Pulmonary artery endothelial cell (primary cell): ENCODE measurements at regions not wholly inside any gene's neighbourhood (a gene's known extent, or its start where the extent isn't known, plus 50 kb on each side); places are given as distances from the start of the nearest gene placed in this dataset.
"Not testable (repeated sequence)": the region's sequence is repeated elsewhere in the genome, so short reads cannot be mapped to it uniquely, and the experiment has no call there.

ENCODE experiments used
- DNase-seq: peaks from one replicate; pipeline ENCODE4 v3.0.0-alpha.2; 2011; ENCODE audit warnings: low read depth, low spot score

DNA sequence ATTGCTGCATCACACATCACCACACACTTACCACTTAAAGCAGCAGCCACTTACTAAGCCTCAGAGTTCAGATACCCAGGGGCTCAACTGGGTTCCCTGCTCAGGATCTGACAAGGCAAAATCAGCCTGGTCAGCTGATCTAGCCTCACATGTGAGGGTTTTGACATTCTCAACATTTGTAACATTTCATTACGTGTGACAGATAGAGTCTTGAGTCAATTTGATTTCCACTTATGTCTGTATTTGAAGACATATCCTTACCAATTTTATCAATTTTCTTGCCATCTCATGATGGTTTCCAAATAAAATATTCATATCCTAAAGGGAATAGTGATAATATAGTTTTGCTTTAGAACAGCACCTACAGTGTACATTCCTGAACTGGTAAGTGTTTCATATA lies 494.7 kb upstream of the PFKP start:
- no peak for DNase-seq

DNA sequence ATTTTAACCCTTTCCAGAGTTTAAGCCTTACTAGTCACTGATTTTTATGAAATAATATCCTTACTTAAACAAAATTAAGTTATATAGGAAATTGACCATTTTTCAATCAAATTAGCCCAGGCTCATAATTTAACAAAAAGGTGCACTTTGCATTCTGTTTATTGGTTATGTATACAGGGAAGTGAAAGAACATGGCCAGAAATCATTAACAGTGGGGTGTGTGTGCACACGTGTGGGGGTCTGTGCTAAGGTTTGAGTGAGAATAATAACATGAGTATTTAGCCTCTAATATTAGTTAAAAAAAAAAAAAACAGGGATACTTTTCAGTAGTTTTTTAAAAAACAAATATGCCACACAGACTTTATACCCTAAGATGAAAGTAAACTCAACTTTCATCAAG lies 510.5 kb upstream of the PFKP start:
- DNase-seq: no peak

DNA sequence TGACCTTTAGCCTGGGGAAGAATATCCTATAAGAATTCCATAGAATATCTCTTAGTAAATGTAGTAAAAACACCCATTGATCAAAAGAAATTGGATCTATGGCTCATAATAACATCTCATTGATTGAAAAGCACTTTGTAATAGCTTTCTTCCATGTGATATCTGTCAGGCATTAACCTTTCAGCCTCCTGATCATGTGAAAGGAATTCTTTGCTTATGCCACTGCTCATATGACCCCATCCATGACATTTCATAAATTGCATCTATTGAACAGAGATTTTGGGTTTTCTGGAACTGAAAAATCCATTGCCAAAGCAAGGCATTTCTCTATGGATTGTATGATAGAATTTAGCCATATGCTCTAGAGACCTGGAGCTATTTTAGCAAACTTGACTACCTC lies 519.3 kb upstream of the PFKP start:
- DNase-seq: no peak

DNA sequence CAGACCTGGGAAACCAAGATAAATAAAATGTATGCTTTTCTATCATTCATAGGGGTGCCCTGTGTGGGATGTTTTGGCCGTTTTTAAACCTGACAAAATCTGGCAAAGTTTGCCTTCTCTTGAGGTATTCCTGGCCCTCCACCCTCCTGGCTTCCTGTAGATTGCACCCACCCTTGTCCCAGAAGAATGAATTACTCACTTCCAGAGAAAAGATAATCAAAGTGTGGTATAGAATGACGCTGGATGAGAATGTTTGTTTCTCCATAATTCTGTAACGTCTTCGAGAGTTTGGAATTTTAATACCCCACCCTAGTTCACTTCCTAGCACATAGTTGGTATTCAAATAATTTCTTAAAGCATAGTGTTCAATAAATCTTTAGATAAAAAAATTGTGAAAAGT lies 519.7 kb upstream of the PFKP start:
- no peak for DNase-seq

DNA sequence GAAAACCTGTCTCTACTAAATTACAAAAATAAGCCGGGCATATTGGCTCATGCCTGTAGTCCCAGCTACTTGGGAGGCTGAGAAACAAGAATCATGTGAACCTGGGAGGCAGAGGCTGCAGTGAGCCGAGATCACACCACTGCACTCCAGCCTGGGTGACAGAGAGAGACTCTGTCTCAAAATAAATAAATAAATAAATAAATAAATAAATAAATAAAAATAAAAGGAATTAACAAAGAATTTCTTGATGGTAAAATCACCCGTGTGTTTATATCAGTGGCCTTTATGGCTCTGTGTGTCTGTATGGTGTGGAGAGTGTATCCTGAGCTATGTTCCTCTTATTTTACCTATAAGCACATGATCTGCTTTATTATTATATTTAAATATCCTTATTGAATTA lies 520.5 kb upstream of the PFKP start:
- not testable (repeated sequence) for DNase-seq

DNA sequence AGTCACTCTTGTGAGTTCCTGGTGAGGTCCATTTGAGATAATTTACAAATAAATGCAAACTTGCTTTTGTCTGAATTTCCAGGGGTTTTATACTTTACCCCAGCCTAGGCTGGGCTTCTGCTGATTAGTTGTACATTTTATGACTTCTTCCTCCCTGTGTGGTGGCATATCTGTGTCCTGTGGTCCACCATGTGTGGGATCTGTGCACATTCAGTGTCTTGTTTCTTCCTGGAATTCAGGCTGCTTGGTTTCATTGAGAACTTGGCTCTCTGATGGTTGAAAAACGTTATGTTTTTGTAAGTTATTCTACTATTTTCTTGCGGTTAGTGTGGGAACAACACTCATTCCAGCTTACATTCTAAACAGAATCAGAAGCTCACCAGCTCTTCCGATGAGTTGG lies 523.4 kb upstream of the PFKP start:
- DNase-seq: no peak

DNA sequence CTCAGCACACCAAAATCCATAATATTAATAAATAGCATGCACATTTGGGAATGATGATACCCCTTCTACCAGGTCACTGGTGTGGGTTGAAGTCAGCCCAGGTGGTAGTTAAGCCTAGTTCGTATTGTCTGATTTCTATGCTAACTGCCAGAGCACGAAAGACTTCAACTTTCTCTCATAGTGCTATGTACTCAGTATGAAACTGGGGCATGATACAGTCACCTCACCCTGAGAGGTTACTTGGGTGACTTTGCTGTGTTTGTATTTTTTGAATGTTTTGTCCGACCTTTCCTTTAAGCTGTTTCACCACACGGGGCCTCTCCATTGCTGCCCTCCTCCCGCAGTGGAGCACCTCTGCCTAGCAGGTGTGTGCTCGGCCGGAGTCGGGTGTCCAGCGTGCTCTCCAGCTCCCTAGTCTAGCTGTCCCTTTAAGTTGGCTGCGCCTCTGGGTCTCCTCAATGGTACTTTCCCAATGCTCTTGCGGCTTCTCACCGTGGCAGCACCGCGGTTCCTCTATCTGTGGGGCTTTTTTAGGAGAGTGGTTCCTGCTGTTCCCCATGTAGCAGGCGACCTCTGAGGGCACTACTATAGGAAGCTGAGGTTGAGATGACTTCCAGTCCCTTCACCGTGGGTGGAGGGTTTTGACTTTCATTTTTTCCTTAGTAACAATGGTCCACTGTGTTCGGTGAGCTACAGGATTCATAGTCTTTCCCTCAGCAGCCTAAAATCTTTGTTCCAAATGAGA lies 524.0 kb upstream of the PFKP start:
- DNase-seq: no peak

DNA sequence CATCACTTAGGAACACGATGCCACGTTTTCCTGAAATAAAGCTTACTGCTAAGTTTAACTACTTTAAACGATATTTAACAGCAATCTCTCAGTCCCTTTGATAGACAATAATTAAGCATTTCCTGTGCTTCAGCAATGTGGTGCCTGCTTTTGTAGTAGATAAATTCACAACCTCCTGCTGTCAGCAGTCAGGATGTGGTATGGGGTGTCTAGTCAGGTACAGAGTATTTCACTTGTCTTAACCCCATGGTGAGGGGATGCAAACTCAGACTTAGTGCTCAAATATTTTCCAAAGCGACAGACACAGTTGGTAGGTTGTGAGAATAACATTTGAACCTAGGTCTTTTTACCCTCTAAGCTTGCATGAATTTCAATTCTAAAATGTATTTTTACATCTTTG lies 526.2 kb upstream of the PFKP start:
- DNase-seq: no peak

DNA sequence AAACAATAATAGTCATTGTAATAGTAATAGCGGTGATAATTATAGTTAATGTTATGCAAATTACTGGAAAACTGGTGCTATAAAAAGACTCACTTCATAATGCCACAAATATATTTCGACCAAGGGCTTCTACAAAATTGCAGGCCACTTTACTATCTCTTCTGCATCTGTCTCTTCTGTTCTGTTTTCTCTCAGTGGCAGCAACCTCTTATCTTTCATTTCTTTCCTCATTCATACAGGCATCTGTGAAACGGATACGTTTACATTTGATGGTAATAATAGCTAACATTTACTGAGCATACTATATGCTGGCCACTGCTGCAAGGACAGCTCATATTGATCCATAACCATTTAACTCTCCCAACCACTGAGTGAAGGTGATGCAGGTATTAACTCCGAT lies 537.4 kb upstream of the PFKP start:
- DNase-seq: no peak

DNA sequence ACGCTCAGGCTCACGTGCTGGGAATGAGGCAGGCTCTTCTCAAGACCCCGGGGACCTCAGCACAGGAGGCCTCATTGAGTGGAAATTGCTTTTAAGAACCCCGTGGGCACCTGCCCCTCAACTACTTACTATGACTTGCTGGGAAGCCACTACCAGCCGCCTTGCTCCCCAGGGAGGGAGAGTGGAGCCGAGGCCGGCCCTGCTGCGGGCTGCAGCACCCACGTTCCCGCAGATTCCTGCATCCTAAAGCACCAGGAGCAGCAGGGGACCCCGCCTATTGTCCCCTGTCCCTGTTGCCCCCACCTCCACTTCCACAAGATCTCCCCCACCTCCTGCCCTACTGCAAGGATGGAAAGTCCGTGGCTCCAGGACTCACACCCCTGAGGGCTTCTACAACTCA lies 541.6 kb upstream of the PFKP start:
- DNase-seq: no peak

DNA sequence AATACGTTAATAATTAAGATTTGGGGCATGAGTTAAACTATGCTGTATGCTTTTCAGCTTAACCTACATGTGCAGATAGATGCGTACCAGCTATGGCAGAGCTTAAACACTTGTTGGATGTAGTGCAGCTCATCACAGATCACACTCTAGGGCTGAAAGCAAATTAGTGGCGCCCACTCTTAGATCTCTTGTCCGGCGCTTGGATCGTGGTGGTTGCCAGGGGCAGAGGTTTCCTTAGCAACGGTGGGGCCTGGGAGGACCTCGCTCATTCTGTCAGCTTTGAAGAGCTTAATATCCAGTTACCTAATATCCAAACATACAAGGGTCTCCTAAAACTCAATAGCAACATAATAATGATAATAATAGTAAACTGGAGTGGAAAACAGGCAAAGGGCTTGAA lies 548.2 kb upstream of the PFKP start:
- no peak for DNase-seq

DNA sequence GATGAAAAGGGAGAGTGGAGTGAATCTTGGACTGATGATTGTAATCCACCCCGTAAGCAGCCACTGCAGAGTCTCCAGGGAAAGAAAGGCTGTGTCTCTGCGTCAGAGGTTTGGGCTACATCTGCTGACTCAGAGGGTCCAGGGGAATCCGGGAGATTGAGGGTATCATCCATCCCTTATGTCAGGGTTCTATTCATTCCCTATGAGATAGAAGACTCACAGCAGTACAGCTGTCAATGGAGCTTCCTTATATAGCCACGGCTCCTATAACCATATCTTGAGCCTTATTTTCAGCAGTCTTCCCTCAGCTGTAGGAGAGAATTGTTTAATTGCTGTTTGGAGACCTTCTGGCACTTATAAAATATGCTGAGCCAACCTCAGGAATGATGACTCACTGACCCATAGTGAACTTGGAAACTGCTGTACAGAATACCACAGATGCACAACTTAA lies 558.2 kb upstream of the PFKP start:
- no peak for DNase-seq

DNA sequence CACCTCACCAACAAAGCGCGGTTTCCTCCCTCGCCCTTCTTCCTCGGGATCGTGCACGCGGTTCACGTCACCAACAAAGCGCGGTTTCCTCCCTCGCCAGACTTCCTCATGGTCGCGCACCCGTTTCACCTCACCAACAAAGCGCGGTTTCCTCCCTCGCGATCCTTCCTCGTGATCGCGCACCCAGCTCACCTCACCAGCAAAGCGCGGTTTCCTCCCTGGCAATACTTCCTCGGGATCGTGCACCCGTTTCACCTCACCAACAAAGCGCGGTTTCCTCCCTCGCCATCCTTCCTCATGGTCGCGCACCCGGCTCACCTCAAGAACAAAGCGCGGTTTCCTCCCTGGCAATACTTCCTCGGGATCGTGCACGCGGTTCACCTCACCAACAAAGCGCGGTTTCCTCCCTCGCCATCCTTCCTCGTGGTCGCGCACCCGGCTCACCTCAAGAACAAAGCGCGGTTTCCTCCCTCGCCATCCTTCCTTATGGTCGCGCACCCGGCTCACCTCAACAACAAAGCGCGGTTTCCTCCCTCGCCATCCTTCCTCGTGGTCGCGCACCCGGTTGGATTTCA lies 565.9 kb upstream of the PFKP start:
- not testable (repeated sequence) for DNase-seq

DNA sequence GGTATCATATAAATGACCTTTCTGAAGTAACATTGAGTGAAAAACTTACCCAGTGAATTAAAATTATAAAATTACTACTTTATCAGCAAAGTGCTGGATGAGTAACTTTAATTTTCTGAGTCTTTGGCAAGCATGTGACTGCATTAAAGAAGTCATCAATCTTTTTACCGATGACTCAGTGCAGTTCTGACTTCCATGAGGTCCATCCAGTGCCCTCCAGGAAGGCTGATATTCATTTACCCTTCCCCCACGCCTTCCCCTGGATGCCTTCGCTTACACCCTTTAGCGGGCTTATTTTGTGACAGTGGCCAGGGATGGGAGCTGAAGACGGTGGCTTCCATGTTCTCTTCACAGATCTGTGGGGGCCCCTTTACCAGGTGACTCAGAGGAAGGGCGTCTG lies 572.9 kb upstream of the PFKP start:
- DNase-seq: no peak

DNA sequence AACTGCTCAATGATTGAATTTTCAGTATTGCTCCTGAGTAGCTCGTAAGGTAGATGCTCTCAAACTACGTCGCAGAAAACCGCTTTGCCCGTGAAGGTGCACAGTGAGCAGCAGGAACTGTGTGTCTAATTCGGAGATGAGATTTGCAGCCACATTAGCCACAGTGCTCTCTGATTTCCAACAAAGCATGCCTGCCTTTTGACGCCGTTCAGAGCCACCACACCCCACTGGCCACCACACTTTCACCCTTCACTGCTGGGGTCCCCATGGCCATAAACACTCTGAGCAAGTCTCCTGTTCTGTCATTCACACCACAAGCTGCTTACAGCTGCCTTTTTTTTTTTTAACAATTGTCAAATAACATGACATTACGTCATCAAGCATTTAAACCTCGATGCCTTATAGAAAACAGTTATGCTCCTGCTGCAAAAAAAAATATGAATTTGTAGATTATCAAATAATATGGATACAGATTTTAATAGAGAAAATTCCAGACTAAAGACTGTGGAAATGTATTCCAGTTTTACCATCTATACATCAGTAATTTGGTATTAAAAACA lies 578.8 kb upstream of the PFKP start:
- no peak for DNase-seq

DNA sequence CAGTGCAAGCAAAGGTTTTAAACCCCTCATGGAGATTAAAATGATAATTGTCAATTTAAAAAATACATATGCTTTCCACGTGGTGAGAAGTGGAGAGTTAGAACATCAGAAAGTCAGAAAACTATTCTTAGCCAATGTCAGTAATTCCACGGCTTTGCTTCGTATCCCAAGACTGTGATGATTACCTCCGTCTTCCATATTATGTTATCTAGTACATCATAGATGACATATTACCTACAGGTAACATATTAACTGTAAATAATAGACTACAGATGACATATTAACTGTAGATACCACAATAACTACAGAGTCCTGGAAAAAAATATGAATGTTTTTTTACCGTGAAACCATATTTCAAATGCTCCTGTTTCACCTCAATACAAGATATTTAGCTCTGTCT lies 579.4 kb upstream of the PFKP start:
- no peak for DNase-seq

DNA sequence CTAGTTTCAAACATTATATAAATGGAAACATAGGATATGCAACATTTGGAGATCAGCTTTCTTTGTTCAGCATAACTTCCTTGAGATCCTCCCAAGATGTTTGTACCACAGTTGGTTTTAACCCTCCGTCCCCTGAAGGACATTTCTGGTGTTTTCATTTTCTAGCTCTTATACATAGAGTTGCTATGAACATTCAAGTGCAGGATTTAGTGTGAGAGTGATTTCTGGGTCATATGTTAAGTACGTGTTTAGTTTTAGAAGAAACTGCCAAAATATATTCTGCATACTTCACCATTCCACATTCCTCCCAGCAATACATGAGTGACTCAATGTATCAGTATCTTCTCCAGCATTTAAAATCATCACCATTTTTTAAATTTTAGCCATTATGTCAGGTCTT lies 588.7 kb upstream of the PFKP start:
- DNase-seq: no peak

DNA sequence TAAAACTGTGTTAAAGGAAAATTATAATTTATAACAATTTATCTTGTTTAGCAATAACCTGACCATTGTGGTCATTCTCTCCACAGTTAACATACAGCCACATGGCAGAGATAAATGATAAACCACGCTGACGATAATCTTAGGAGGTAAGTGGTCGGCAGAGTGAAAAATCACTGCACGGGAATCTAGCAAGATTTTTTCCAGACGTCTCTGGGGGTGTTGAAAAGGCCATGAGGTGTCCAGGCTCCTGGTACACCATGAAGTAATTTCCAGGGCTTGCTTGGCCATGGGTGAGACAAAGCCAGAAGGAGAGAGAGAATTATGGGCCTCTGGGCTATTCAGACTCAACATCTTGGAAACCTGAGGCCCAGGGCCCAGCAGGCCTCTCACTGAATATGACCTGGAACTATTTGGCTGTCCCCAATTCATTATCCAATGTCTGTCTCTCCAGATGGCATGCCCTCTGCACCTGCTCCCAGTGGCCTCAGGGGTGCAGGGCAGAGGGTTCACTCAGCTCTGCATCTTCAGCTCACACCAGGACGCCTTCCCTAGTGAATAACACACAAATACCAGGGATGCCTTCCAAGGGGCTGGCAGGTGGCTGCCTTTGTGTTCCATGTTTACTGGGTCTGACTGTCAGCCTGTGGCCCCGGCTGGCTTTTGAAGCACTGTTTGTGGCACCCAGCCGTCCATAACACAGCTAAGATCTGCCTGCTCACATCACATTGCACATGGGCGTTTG lies 590.4 kb upstream of the PFKP start:
- no peak for DNase-seq

DNA sequence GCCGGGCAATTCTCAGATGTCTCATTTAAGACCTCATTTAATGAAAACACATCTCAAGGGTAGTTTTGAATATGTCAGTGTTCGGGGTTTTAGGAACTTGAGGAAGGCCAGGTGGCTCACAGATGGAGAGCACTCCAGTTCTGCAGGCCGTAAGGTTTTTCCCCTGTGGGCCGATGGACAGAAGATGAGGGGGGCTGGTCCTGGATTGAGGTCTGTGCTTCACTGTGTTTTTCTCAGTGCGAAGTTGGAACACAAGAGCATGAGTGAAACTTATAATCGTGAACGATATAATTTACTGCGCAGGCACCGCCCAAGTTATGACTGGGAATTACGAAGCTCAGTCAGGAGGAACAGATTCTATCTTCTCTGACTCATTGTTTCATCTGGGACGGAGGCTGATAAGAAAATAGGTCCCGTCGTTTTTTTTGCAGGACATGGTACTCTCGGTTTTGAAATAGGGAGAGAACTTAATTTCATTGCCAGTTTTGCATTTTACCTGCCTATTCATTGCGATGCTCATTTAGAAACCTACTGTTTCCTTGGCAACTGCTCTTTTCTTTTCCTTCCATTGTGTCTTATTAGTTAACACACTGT lies 591.0 kb upstream of the PFKP start:
- no peak for DNase-seq

DNA sequence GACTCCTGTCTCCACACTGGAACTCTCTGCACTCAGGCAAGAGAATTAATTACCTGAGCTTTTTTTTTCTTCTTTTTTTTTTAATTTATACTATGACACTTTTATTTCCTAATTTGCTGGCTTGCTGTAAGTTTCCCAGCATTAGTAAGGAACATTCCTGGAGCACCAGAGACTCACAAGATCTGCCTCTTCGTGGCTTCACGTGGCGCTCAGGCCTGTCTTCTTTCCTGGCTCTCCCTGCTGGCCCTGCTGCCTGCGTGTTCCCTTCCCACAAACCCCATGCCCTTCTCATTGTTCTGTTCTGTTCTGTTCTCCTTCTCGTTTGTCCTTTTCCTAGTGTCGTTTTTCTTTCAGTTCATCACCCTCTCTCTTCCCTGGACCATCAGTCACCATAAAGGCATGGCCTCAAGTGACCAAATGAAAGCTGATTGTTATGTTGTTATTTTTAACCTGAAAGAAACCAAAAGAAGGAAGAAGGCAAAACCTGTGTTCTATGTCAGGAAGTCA lies 591.6 kb upstream of the PFKP start:
- no peak for DNase-seq

DNA sequence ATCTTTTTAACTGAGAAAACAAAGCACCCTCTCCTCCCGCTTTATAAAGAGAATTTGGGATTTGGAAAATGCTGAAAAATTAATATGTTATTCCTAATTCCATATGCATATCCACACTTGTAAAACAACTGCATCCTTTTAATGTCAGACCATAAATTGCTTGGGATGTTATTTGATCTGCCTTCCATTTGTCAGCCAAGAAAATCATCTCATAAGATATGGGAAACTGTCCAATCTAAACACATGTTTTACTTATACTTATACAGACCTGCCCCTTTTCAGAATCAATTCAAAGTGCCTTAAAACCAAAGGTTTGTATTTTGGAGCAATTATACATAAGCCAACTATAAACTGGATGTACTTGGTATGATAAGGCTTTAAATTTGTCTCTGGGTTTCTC lies 595.5 kb upstream of the PFKP start:
- no peak for DNase-seq

DNA sequence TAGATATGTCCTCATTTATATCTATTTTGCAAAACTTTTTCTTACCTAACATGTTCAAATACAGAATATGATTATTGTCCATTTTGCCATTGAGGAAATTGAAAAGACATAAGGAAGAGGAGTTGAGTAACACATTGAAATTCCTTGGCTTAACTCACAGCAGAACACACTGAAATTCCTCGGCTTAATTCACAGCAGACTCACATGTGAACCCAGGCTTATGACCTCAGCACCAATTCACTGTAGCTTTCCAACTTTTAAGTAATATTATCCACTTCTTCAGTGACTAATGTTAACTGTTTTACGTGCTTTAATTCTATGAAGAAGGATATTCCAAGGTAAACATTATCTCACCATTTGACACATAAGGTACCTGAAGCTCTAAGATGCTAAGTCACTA lies 597.5 kb upstream of the PFKP start:
- no peak for DNase-seq
